Astrocyte of the spinal cord (primary cell): ENCODE measurements at regions not wholly inside any gene's neighbourhood (a gene's known extent, or its start where the extent isn't known, plus 50 kb on each side); places are given as distances from the start of the nearest gene placed in this dataset.

Experiments used
- DNase-seq: peaks from one replicate; pipeline ENCODE4 v3.0.0; 2011; ENCODE audit warnings: low read depth, low spot score
- H3K4me3 ChIP-seq: 2 replicates; pipeline ENCODE4 v1.5.1; 2011; ENCODE audit warnings: low read depth, mild to moderate bottlenecking, low read length, moderate library complexity
- CTCF ChIP-seq: IDR thresholded peaks from 2 replicates; pipeline ENCODE4 v1.5.1; 2012; ENCODE audit warnings: low read depth, mild to moderate bottlenecking, low read length, inconsistent platforms
- in situ Hi-C: cut with HindIII; loops from 2 replicates; pipeline ENCODE4 v1.10.0; 2017; ENCODE audit warnings: low sequenced_read_pairs

GRCh38 chr11:70528046-70528793, 129.9 kb downstream of the CTTN start:
- TF ChIP-seq CTCF, result no peak
- H3K4me3 ChIP-seq, result no peak overlapping the region
- in situ Hi-C loops, result no loop called here
- DNase-seq, result no peak

- in situ Hi-C loops, result no loop called here
- H3K4me3 ChIP-seq, result no peak overlapping the region
- no peak for TF ChIP-seq CTCF
- no peak for DNase-seq
Measured at GRCh38 chr11:70528794-70529580, 130.7 kb downstream of the CTTN start.

- in situ Hi-C loops, result no loop called here
- DNase-seq, result no peak
- no peak for TF ChIP-seq CTCF
- no peak overlapping the region for H3K4me3 ChIP-seq
Measured at GRCh38 chr11:70530010-70530409, 131.7 kb downstream of the CTTN start.

GRCh38 chr11:70530629-70531185, 132.4 kb downstream of the CTTN start:
- in situ Hi-C loops, result no loop called here
- no peak for TF ChIP-seq CTCF
- no peak overlapping the region for H3K4me3 ChIP-seq
- DNase-seq, result no peak

- TF ChIP-seq CTCF, result no peak
- no peak overlapping the region for H3K4me3 ChIP-seq
- DNase-seq, result no peak
- in situ Hi-C loops, result no loop called here
Measured at GRCh38 chr11:70531281-70532065, 133.1 kb downstream of the CTTN start.

- in situ Hi-C loops, result no loop called here
- no peak for DNase-seq
- no peak for TF ChIP-seq CTCF
- H3K4me3 ChIP-seq, result no peak overlapping the region
Measured at GRCh38 chr11:70532066-70532440, 133.7 kb downstream of the CTTN start.
